Transverse colon (tissue), 3 donors: ENCODE measurements at regions not wholly inside any gene's neighbourhood (a gene's known extent, or its start where the extent isn't known, plus 50 kb on each side); places are given as distances from the start of the nearest gene placed in this dataset.

Experiments used
- CTCF ChIP-seq, 5 experiments: fragments of 200-600 bp in 3 of 5; fragments of 450-650 bp in 2 of 5; sonication (generic) in 3 of 5; IDR thresholded peaks; 1 replicate in 2 of 5; 2 replicates in 3 of 5; pipeline ENCODE4 v1.5.1; 2016 to 2017; ENCODE audit warnings: antibody characterized with exemption in 5 of 5, inconsistent platforms in 3 of 5, mild to moderate bottlenecking in 2 of 5, moderate library complexity in 1 of 5
- POLR2A ChIP-seq: fragments of 450-650 bp; IDR thresholded peaks from one replicate; pipeline ENCODE4 v1.6.1; 2016; ENCODE audit warnings: antibody characterized with exemption, mild to moderate bottlenecking, moderate library complexity

GRCh38 chr1:109845658-109846057 is 65.0 kb upstream of the CSF1 start:
- no peak for TF ChIP-seq CTCF (IDR thresholded peaks at IDR 0.05)
- TF ChIP-seq POLR2A: no peak
